HCT116 (cell line): ENCODE measurements at regions not wholly inside any gene's neighbourhood (a gene's known extent, or its start where the extent isn't known, plus 50 kb on each side); places are given as distances from the start of the nearest gene placed in this dataset.

Experiments used
- ATAC-seq: fragments of 200-7000 bp; cut with Tn5 transposase; 2 replicates; pipeline ENCODE4 v1.9.1; 2020; ENCODE audit warnings: mild to moderate bottlenecking, moderate library complexity
- BruUV-seq: library from RNA; stranded (reverse); fragments of 400-500 nt; replicated peaks from 2 replicates; lab custom pipeline; 2021; lab: Mats Ljungman, UMichigan
- CTCF ChIA-PET: fragments of 300-600 bp; sonication (Branson Sonifier 250); formaldehyde crosslinking; loops from one replicate; lab custom pipeline; 2021; ENCODE audit warnings: antibody characterized with exemption; lab: Charles Lee
- POLR2A ChIA-PET: fragments of 300-600, 350-600 bp; sonication (Branson Sonifier 250); formaldehyde crosslinking; loops from one replicate; lab custom pipeline; 2021; ENCODE audit warnings: antibody characterized with exemption; lab: Charles Lee
- RAD21 ChIA-PET, 2 experiments: fragments of 300-600 bp; sonication (Branson Sonifier 250); formaldehyde crosslinking; loops; one replicate each; lab custom pipeline; 2023; ENCODE audit warnings: low total read pairs in 2 of 2; ENCODE audit not compliant: uncharacterized antibody in 2 of 2, unreplicated experiment in 2 of 2, low non-redundant PET in 1 of 2; lab: Charles Lee
- DNase-seq: peaks from one replicate; pipeline ENCODE4 v3.0.0-alpha.2; 2010; ENCODE audit warnings: low read depth, low spot score
- H2AFZ ChIP-seq: fragments of 200-600 bp; shearing (Covaris generic), sonication (generic); 2 replicates; pipeline ENCODE4 v1.6.1; 2017; ENCODE audit warnings: low read depth, mixed run types, mixed read lengths, antibody characterized with exemption, low read length; ENCODE audit not compliant: poor library complexity, severe bottlenecking
- H3K27ac ChIP-seq: 2 replicates; pipeline ENCODE4 v1.5.1; 2012; ENCODE audit warnings: low read depth, low read length
- H3K27me3 ChIP-seq: fragments of 200-600 bp; sonication (generic); 2 replicates; pipeline ENCODE4 v1.6.1; 2016; ENCODE audit warnings: mixed run types, low read length, mixed read lengths; ENCODE audit not compliant: insufficient read depth
- H3K36me3 ChIP-seq, 2 experiments: fragments of 200-500 bp in 1 of 2; fragments of 200-600 bp in 1 of 2; sonication (Bioruptor generic) in 1 of 2; sonication (generic) in 1 of 2; 2 replicates each; pipeline versions ENCODE4 v1.5.1 to v1.6.1; 2014 to 2016; ENCODE audit warnings: low read length in 2 of 2, inconsistent platforms in 1 of 2, mixed read lengths in 1 of 2, mixed run types in 1 of 2; ENCODE audit not compliant: insufficient read depth in 2 of 2, control insufficient read depth in 1 of 2
- H3K4me1 ChIP-seq, 2 experiments: fragments of 200-600 bp in 1 of 2; sonication (generic) in 1 of 2; 2 replicates each; pipeline versions ENCODE4 v1.5.1 to v1.6.1; 2012 to 2017; ENCODE audit warnings: low read length in 2 of 2, inconsistent platforms in 1 of 2, mild to moderate bottlenecking in 1 of 2, mixed read lengths in 1 of 2, mixed run types in 1 of 2, moderate library complexity in 1 of 2; ENCODE audit not compliant: insufficient read depth in 2 of 2, control insufficient read depth in 1 of 2
- H3K4me2 ChIP-seq: fragments of 200-600 bp; sonication (generic); 2 replicates; pipeline ENCODE4 v1.6.1; 2017; ENCODE audit warnings: mixed run types, low read length, mixed read lengths
- H3K4me3 ChIP-seq, 2 experiments: fragments of 200-600 bp in 1 of 2; sonication (generic) in 1 of 2; replicated peaks in 1 of 2; 2 replicates each; pipeline ENCODE4 v1.5.1; 2011 to 2016; ENCODE audit warnings: low read length in 2 of 2, control low read depth in 1 of 2, low read depth in 1 of 2, mild to moderate bottlenecking in 1 of 2, mixed read lengths in 1 of 2, mixed run types in 1 of 2
- H3K79me2 ChIP-seq: fragments of 200-600 bp; sonication (generic); 2 replicates; pipeline ENCODE4 v1.6.1; 2017; ENCODE audit warnings: mild to moderate bottlenecking, mixed run types, low read length, moderate library complexity, mixed read lengths; ENCODE audit not compliant: insufficient read depth
- H3K9ac ChIP-seq: fragments of 200-600 bp; sonication (generic); 2 replicates; pipeline ENCODE4 v1.6.1; 2016; ENCODE audit warnings: low read length, mixed read lengths
- H3K9me2 ChIP-seq: fragments of 200-600 bp; sonication (generic), shearing (Covaris generic); 2 replicates; pipeline ENCODE4 v1.6.1; 2017; ENCODE audit warnings: mixed run types, mild to moderate bottlenecking, moderate library complexity; ENCODE audit not compliant: insufficient read depth
- H3K9me3 ChIP-seq, 2 experiments: fragments of 200-500 bp in 1 of 2; fragments of 200-600 bp in 1 of 2; sonication (Bioruptor generic) in 1 of 2; sonication (generic) in 1 of 2; 2 replicates each; pipeline ENCODE4 v1.6.1; 2014 to 2017; ENCODE audit warnings: low read length in 2 of 2, mixed read lengths in 2 of 2, inconsistent platforms in 1 of 2, low read depth in 1 of 2, mild to moderate bottlenecking in 1 of 2, mixed run types in 1 of 2, moderate library complexity in 1 of 2; ENCODE audit not compliant: control insufficient read depth in 1 of 2, insufficient read depth in 1 of 2
- H4K20me1 ChIP-seq: fragments of 200-600 bp; sonication (generic), shearing (Covaris generic); 2 replicates; pipeline ENCODE4 v1.6.1; 2017; ENCODE audit warnings: mixed run types, mild to moderate bottlenecking, moderate library complexity; ENCODE audit not compliant: insufficient read depth
- CBX3 ChIP-seq: IDR thresholded peaks from 2 replicates; pipeline ENCODE4 v1.6.1; 2012; ENCODE audit warnings: low read depth
- CEBPB ChIP-seq: IDR thresholded peaks from 2 replicates; pipeline ENCODE4 v1.6.1; 2012; ENCODE audit warnings: low read depth
- EGR1 ChIP-seq: IDR thresholded peaks from 2 replicates; pipeline ENCODE4 v1.6.1; 2012; ENCODE audit warnings: low read depth
- EZH2phosphoT487 ChIP-seq: fragments of 200-600 bp; IDR thresholded peaks from 2 replicates; pipeline ENCODE4 v1.6.1; 2018; ENCODE audit warnings: antibody characterized with exemption, borderline replicate concordance
- FOSL1 ChIP-seq: IDR thresholded peaks from 2 replicates; pipeline ENCODE4 v1.6.1; 2012; ENCODE audit warnings: low read depth
- POLR2AphosphoS5 ChIP-seq: IDR thresholded peaks from 2 replicates; pipeline ENCODE4 v1.6.1; 2011; ENCODE audit warnings: mild to moderate bottlenecking, low read depth, low read length, moderate library complexity
- RAD21 ChIP-seq: IDR thresholded peaks from 2 replicates; pipeline ENCODE4 v1.6.1; 2012; ENCODE audit warnings: low read depth, mild to moderate bottlenecking
- TCF7L2 ChIP-seq: IDR thresholded peaks from 2 replicates; pipeline ENCODE4 v1.7.0; 2011; ENCODE audit warnings: borderline replicate concordance, inconsistent platforms; ENCODE audit not compliant: insufficient read depth, insufficient read length; ENCODE audit errors: extremely low read depth
- YY1 ChIP-seq: IDR thresholded peaks from 2 replicates; pipeline ENCODE4 v1.6.1; 2011; ENCODE audit warnings: low read length, low read depth, moderate library complexity, mild to moderate bottlenecking; ENCODE audit not compliant: insufficient replicate concordance; ENCODE audit errors: extremely low read depth
- intact Hi-C: fragments of 100-400 bp; cut with micrococcal nuclease; formaldehyde crosslinking; loops from 2 replicates; pipeline ENCODE4 v1.10.0; 2022
- TF ChIP-seq, protein P1 (sequence below), 3 experiments: fragments of 200-600 bp in 1 of 3; sonication (generic) in 1 of 3; IDR thresholded peaks in 2 of 3; conservative IDR thresholded peaks in 1 of 3; 2 replicates each; pipeline ENCODE4 v1.5.1; 2012 to 2017; ENCODE audit warnings: low read depth in 2 of 3, low read length in 2 of 3, antibody characterized with exemption in 1 of 3, borderline replicate concordance in 1 of 3, control low read depth in 1 of 3, mild to moderate bottlenecking in 1 of 3, mixed read lengths in 1 of 3, mixed run types in 1 of 3, moderate library complexity in 1 of 3; ENCODE audit not compliant: insufficient read depth in 1 of 3

DNA sequence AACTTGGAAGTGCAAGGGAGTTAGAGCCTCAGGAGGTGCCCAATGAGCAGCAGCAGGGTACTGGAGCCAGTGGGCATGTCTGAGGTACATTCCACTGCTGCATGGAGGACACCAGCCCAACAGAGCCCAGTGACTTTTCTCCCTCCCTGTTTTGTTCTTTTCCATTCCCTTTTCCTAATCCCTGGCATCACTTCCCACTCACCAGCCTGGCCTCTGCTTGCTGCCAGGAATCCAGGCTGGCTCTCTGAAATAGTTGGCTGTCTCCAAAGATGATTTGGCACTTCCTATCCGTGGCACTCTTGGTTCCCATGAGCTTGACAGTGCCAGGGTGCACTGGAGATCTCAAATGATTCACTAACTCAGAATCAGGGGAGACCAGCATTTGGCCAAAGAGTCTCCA is 97.7 kb upstream of the ZPBP start:
- Histone ChIP-seq H3K9me3 (no peaks in the 10 kb centered on the region), H3K36me3 (no peaks in the 10 kb centered on the region), H4K20me1 (no peaks in the 10 kb centered on the region), H3K9ac (no peak overlapping the region), H3K27me3 (no peaks in the 10 kb centered on the region), H3K27ac (no peak overlapping the region), H3K4me3 (no peak overlapping the region), H3K79me2 (no peaks in the 10 kb centered on the region), H3K9me2 (no peaks in the 10 kb centered on the region), H3K4me1 (no peaks in the 10 kb centered on the region), H2AFZ (no peak overlapping the region), H3K4me2 (no peak overlapping the region)
- CTCF ChIA-PET = no interaction called here
- POLR2A ChIA-PET = no interaction called here
- DNase-seq (no peak), ATAC-seq (no peak)
- TF ChIP-seq TCF7L2 = no peak
- no peak for TF ChIP-seq RAD21
- TF ChIP-seq CBX3 = no peak
- TF ChIP-seq, protein P1, sequence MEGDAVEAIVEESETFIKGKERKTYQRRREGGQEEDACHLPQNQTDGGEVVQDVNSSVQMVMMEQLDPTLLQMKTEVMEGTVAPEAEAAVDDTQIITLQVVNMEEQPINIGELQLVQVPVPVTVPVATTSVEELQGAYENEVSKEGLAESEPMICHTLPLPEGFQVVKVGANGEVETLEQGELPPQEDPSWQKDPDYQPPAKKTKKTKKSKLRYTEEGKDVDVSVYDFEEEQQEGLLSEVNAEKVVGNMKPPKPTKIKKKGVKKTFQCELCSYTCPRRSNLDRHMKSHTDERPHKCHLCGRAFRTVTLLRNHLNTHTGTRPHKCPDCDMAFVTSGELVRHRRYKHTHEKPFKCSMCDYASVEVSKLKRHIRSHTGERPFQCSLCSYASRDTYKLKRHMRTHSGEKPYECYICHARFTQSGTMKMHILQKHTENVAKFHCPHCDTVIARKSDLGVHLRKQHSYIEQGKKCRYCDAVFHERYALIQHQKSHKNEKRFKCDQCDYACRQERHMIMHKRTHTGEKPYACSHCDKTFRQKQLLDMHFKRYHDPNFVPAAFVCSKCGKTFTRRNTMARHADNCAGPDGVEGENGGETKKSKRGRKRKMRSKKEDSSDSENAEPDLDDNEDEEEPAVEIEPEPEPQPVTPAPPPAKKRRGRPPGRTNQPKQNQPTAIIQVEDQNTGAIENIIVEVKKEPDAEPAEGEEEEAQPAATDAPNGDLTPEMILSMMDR (IDR thresholded peaks at IDR 0.05 in 2 of 3, conservative IDR thresholded peaks at IDR 0.05 in 1 of 3; ENCODE audit: borderline replicate concordance in 1 of 3, insufficient read depth in 1 of 3, low read depth in 2 of 3, low read length in 2 of 3) = no peak
- TF ChIP-seq EGR1 = no peak
- no peak for TF ChIP-seq YY1
- no peak for TF ChIP-seq FOSL1
- no TSS peak for BruUV-seq
- intact Hi-C loops = no loop called here
- RAD21 ChIA-PET = no interaction called here

DNA sequence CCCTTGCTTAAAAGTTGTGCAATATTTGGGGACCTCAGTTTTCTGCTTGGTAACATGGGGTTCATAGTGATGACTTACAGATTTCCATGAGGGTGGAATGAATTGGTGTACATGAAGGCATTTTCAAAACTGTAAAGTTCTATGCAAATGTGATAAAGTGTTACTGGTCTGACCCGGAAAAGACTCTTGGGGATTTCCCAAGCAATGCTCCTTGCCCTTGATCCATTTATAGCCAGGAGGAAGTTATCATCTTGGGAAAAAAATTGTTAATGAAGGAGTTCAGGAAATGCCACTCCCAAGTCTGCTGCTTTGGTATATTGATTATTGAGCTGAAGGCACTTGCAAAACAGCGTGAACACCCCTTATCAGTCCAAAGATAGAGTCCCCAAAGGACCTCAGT is 96.3 kb upstream of the ZPBP start:
- H3K4me3 ChIP-seq = no peak overlapping the region
- no peaks in the 10 kb centered on the region for H3K4me1 ChIP-seq
- ChIA-PET RAD21 (no interaction called here), POLR2A (no interaction called here), CTCF (no interaction called here)
- no peaks in the 10 kb centered on the region for H4K20me1 ChIP-seq
- TF ChIP-seq EGR1 = no peak
- no peak for TF ChIP-seq CEBPB
- TF ChIP-seq POLR2AphosphoS5 = no peak
- TF ChIP-seq EZH2phosphoT487 = no peak
- H3K27me3 ChIP-seq = no peaks in the 10 kb centered on the region
- H3K9me2 ChIP-seq = no peaks in the 10 kb centered on the region
- no peak overlapping the region for H3K27ac ChIP-seq
- intact Hi-C loops = no loop called here
- no peak overlapping the region for H3K9ac ChIP-seq
- no TSS peak for BruUV-seq
- H2AFZ ChIP-seq = no peak overlapping the region
- H3K36me3 ChIP-seq = no peaks in the 10 kb centered on the region
- no peak overlapping the region for H3K4me2 ChIP-seq
- DNase-seq (no peak), ATAC-seq (no peak)
- no peaks in the 10 kb centered on the region for H3K9me3 ChIP-seq
- no peaks in the 10 kb centered on the region for H3K79me2 ChIP-seq
